Fibroblast of the aortic adventitia (primary cell): ENCODE measurements at regions not wholly inside any gene's neighbourhood (a gene's known extent, or its start where the extent isn't known, plus 50 kb on each side); places are given as distances from the start of the nearest gene placed in this dataset.

Experiments used
- DNase-seq: peaks from one replicate; pipeline ENCODE4 v3.0.0-alpha.2; 2010; ENCODE audit warnings: low read depth
- H3K4me3 ChIP-seq: 2 replicates; pipeline ENCODE4 v1.5.1; 2011; ENCODE audit warnings: low read depth, mild to moderate bottlenecking, control low read depth, low read length, moderate library complexity
- TF ChIP-seq, protein P1 (sequence below): IDR thresholded peaks from 2 replicates; pipeline ENCODE4 v1.5.1; 2011; ENCODE audit warnings: mild to moderate bottlenecking, low read length, control low read depth, inconsistent platforms; ENCODE audit not compliant: insufficient read depth

DNA sequence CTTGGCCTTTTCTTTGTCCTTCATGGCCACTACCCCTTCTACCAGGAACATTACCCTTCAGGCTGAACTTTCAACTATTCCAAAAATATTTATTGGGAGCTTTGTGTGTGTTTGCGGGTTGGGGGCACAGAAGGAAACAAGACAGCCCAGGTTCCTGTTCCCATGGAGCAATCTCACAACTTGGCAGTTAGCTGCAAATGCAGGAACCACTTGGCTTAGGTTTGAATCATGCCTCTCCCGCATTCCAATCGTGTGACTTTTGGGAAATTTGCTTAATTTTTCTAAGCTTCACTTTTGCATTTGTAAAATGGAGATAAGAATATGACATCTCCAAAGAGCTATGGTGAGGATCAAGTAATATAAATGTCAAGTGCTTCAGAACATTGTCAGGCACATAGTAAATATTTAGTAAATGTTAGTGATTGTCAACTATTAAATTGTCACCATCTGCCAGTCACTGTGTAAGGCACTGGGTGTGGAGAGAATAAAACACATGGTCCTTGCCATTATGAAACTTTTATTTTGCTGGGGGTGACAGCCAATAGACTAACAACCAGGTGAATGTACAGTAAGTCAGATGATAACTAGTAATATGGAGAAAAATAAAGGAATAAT is 277.1 kb downstream of the SNX13 start:
- TF ChIP-seq, protein P1, sequence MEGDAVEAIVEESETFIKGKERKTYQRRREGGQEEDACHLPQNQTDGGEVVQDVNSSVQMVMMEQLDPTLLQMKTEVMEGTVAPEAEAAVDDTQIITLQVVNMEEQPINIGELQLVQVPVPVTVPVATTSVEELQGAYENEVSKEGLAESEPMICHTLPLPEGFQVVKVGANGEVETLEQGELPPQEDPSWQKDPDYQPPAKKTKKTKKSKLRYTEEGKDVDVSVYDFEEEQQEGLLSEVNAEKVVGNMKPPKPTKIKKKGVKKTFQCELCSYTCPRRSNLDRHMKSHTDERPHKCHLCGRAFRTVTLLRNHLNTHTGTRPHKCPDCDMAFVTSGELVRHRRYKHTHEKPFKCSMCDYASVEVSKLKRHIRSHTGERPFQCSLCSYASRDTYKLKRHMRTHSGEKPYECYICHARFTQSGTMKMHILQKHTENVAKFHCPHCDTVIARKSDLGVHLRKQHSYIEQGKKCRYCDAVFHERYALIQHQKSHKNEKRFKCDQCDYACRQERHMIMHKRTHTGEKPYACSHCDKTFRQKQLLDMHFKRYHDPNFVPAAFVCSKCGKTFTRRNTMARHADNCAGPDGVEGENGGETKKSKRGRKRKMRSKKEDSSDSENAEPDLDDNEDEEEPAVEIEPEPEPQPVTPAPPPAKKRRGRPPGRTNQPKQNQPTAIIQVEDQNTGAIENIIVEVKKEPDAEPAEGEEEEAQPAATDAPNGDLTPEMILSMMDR: no peak
- H3K4me3 ChIP-seq: no peak overlapping the region
- peak; percentile 96 for DNase-seq

DNA sequence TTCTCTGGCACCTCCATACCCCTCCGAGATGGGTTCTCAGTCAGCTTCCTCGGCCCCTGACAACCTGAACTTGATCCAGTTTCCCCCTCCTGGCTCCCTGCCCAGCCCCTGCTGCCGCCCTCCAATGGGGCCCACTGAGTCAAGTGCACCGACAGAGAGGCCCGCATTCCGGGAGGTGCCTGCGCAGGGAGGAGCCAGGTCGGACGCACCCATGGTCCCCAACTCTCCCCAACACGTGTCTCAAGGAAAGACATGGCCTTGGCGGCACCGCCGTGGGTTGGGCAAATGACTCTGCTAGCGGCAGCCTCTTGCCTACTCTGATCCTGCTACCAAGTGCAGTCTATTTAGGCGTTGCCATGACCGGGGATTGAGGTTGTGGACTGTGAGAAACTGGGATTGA is 275.3 kb downstream of the SNX13 start:
- DNase-seq: no peak
- TF ChIP-seq, protein P1: no peak
- H3K4me3 ChIP-seq: no peak overlapping the region

DNA sequence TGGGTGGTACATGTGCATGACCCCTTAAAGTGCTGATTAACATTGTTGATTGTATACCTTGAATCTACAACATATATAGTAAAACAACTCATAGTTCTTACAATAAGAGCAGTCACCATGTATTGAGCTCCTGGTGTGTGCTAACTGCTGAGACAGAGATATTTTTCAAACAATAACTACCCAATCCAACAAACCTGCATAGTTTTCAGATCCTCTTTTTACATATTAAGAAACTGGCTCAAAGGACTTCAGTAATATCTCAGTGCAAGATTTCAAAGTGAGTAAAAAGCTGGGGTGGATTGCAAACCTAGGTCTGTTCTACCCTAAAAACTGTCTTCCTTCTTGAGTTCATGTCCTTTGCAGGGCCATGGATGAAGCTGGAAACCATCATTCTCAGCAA is 272.2 kb downstream of the SNX13 start:
- TF ChIP-seq, protein P1: no peak
- no peak overlapping the region for H3K4me3 ChIP-seq
- DNase-seq: no peak

DNA sequence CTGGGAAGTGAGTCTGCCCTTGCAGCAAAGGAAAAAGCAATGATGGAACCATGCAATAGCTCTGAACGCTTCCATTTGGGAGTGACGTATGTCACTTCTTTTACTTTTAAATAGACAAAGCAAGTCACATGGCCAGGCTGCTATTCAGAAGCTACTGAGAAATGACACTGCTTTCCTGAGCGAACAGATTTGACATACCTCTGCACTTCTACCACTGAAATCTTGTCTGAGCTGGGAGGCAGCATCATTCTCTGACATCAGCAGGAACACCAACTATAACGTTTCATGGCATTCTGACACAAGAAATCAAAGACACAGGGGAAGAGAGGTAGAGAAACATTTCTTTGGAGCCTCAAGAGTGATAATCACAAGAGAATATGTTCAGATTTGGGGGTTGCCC is 271.1 kb downstream of the SNX13 start:
- DNase-seq: no peak
- TF ChIP-seq, protein P1: no peak
- H3K4me3 ChIP-seq: no peak overlapping the region

DNA sequence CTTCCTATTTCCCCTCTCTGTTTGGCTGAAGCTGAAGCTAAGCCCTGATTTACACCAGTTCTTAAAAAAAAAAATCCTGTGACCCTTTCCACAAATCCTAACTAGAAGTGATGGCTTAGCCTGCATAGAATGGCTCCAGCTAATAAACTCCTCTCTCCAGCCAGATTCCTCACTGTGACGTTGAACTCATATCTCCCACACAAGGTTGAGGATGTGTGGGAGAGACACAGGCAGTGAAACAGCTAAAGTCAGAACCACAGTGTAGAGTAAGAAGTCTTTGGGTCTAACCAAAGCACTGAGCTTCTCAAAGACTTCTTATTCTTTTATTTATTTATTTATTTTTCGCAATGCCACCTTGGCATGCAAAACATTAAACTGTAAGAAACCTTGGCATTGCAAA is 268.3 kb downstream of the SNX13 start:
- no peak overlapping the region for H3K4me3 ChIP-seq
- TF ChIP-seq, protein P1: no peak
- no peak for DNase-seq

DNA sequence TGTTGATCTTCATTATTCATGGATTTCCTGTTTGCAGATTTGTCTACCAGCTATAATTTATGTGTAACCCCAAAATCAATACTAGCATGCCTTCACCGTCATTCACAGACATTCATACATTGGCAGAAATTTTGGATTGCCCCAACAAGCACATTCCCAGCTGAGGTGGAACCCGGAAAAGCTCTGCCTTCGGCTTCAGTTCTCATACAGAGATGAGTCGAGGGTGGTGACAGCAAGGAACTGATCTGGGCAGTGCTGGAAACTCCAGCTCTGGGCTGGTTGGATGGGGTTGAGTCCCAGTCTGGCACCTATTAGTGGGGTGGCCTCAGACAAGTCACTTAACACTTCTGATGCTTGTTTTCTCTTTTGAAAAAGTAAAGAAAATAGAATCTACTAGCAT is 267.5 kb downstream of the SNX13 start:
- TF ChIP-seq, protein P1: no peak
- DNase-seq: no peak
- no peak overlapping the region for H3K4me3 ChIP-seq

DNA sequence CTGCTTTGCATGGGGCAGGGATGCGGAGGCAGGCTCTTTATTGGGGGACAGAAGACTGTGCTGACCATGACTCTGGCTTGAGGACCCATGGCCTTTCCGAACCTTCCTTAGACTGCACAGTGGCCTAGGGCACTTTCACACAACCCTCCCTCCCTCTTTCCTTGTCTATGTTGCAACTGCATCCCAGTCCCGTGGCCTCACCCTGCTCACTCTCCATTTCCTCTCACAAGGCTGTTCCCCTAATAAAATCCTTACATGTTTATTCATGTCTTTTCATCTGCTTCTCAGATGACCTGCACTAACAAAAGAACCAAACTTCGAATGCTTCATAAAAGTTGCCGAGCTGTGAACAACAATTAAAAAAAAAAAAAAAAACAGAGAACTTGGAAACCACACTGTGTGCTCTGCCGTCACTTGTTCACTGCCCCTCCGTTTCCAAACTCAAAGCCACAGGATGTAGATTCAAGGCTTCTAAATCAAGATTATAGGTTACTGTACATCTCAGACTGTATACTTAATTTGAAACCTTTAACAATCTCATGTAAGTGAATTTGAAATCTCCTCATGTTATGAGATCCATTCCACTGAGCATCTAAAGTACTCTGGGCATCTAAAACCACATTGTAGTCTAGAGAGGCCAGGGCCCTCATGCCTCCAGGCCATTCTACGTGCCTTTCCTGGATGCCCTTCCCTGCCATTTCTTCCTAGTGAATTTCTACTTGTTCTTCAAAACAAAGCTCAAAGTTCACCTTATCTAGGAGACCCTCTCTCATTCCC is 265.9 kb downstream of the SNX13 start:
- DNase-seq: no peak
- no peak overlapping the region for H3K4me3 ChIP-seq
- TF ChIP-seq, protein P1: no peak
